DMS79 (cell line): ENCODE measurements at regions not wholly inside any gene's neighbourhood (a gene's known extent, or its start where the extent isn't known, plus 50 kb on each side); places are given as distances from the start of the nearest gene placed in this dataset.

Source experiments
- DNase-seq: peaks from one replicate; lab custom pipeline; 2025; lab: John Stamatoyannopoulos, UW

- no peak for DNase-seq
Measured at GRCh38 chr6:101296169-101296960, 97.1 kb upstream of the GRIK2 start.

GRCh38 chr6:101302593-101302992, 90.9 kb upstream of the GRIK2 start:
- no peak for DNase-seq

- DNase-seq = no peak
Measured at GRCh38 chr6:101303495-101303894, 90.0 kb upstream of the GRIK2 start.

DNA sequence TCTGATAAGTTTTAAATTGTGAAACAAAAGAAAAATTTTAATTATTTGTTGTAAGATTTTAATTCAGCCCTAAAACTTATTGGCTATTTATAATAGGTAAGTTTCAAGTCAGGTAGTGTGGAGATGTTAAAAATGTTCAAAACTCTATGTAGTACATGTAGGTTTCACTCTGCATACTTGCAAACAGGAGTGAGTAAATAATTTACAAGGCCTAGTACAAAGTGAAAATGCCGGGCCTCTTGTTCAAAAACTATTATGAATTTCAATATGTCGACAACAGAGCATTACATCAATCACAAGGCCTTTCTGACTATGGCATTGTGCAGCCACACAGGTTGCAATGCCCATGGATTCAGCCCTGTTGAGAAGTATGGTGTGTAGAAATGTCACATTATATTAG, 80.9 kb upstream of the GRIK2 start:
- DNase-seq = no peak

GRCh38 chr6:101322921-101323320, 70.6 kb upstream of the GRIK2 start:
- DNase-seq = no peak

- DNase-seq = no peak
Measured at GRCh38 chr6:101326411-101326810, 67.1 kb upstream of the GRIK2 start.

DNA sequence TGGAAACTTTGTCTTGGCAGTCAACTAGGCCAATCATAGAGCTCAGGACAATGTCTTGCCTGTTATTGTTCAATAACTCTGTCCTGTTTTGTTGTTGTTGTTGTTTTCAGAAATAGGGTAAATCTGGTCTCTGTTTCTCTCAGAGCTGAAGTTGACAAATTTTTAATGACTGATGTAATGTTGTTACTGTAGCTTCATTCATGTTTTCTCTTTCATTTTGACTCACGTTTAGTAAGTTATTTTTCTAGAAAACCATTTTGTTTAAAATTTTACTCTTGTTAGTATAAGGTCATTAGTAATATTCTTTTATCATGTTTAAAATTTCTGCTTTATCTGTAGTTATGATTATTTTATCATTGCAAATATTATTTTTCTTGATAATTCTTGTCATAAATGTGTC, 51.6 kb upstream of the GRIK2 start:
- DNase-seq = no peak
